NT2/D1 (cell line): ENCODE measurements at regions not wholly inside any gene's neighbourhood (a gene's known extent, or its start where the extent isn't known, plus 50 kb on each side); places are given as distances from the start of the nearest gene placed in this dataset.

Experiments used
- SUZ12 ChIP-seq: IDR thresholded peaks from 2 replicates; pipeline ENCODE4 v1.6.1; 2011; ENCODE audit not compliant: insufficient read length, insufficient read depth; ENCODE audit errors: extremely low read depth
- YY1 ChIP-seq: IDR thresholded peaks from 2 replicates; pipeline ENCODE4 v1.6.1; 2011; ENCODE audit not compliant: insufficient read length, insufficient read depth
- ZNF274 ChIP-seq: IDR thresholded peaks from 2 replicates; pipeline ENCODE4 v1.6.1; 2011; ENCODE audit warnings: mild to moderate bottlenecking, low read depth, low read length

- TF ChIP-seq SUZ12, result no peak
- no peak for TF ChIP-seq ZNF274
- no peak for TF ChIP-seq YY1
Observed at GRCh38 chr17:14580499-14580898, 279.6 kb downstream of the HS3ST3B1 start.
